SK-N-MC (cell line): ENCODE measurements at regions not wholly inside any gene's neighbourhood (a gene's known extent, or its start where the extent isn't known, plus 50 kb on each side); places are given as distances from the start of the nearest gene placed in this dataset.

Experiments
- DNase-seq: peaks from one replicate; pipeline ENCODE4 v3.0.0-alpha.2; 2011; ENCODE audit warnings: low read depth, low spot score
- H3K27ac ChIP-seq: fragments of 200-600 bp; sonication (generic); 2 replicates; pipeline ENCODE4 v1.5.1; 2016; ENCODE audit warnings: mixed run types
- H3K36me3 ChIP-seq: fragments of 200-600 bp; sonication (generic); 2 replicates; pipeline ENCODE4 v1.6.1; 2017; ENCODE audit warnings: antibody characterized with exemption, low read length, mixed read lengths; ENCODE audit not compliant: insufficient read depth
- H3K4me3 ChIP-seq: fragments of 200-600 bp; sonication (generic); 2 replicates; pipeline ENCODE4 v1.5.1; 2016
- H3K9ac ChIP-seq: fragments of 200-600 bp; sonication (generic); 2 replicates; pipeline ENCODE4 v1.8.0; 2017; ENCODE audit warnings: mixed run types, mixed read lengths; ENCODE audit not compliant: insufficient read length
- H3K9me3 ChIP-seq: fragments of 200-600 bp; sonication (generic); 2 replicates; pipeline ENCODE4 v1.6.1; 2017; ENCODE audit warnings: low read depth, mild to moderate bottlenecking, antibody characterized with exemption, low read length, moderate library complexity, mixed read lengths
- EZH2 ChIP-seq: fragments of 200-600 bp; sonication (generic); IDR thresholded peaks from one replicate; pipeline ENCODE4 v1.6.1; 2017; ENCODE audit warnings: antibody characterized with exemption
- FOXP2 ChIP-seq: optimal IDR thresholded peaks from 2 replicates; pipeline ENCODE3; 2011; ENCODE audit warnings: mild to moderate bottlenecking, moderate library complexity; ENCODE audit not compliant: insufficient read depth; ENCODE audit errors: extremely low read length, control extremely low read depth
- POLR2AphosphoS5 ChIP-seq: IDR thresholded peaks from 2 replicates; pipeline ENCODE4 v1.6.1; 2012; ENCODE audit warnings: mild to moderate bottlenecking, low read depth, low read length, borderline replicate concordance

DNA sequence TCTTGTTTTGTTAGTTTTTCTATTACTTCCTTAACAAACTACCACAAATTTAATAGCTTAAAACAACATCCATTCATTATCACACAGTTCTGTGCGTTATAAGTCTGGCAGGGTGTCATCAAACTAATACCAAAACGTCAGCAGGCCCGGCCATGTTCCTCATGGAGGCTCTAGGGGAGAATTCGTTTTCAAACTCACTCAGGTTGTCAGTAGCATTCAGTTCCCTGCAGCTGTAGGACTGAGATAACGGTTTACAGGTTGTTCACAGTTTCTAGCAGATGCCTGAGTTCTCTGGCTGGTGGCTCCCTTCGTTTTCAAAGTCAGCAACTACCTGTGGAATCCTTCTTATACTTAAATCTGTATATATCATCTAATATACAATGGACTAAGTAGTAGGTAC is 72.5 kb upstream of the PRSS16 start:
- Histone ChIP-seq H3K9me3 (no peaks in the 10 kb centered on the region), H3K36me3 (no peaks in the 10 kb centered on the region), H3K27ac (no peak overlapping the region), H3K4me3 (no peak overlapping the region), H3K9ac (no peak overlapping the region)
- no peak for TF ChIP-seq FOXP2
- no peak for DNase-seq

DNA sequence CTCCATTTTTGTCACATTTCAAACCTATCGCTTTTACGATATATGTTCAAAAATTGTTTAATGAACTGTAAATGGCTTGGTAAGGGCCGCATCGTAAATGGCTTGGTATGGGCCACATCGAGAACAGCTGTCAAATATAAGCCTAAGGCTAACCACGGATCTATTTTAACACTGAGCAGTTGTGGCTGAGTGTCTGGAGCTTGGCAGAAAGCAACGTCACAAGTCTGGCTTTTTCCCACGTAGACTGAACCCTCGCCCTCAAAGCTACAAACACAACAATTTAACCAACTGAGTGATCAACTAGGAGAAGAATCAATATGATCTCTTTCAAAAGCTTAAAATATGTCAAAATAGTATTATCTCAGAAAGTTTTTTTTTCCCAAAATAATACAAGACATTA is 71.4 kb upstream of the PRSS16 start:
- Histone ChIP-seq H3K27ac (0 out of 2 replicates have a peak overlapping the region, but pooled peaks have one; percentile 21), H3K9ac (no peak overlapping the region), H3K36me3 (no peaks in the 10 kb centered on the region), H3K9me3 (no peaks in the 10 kb centered on the region), H3K4me3 (peak overlapping the region; percentile 79)
- no peak for DNase-seq
- TF ChIP-seq POLR2AphosphoS5 (no peak), EZH2 (no peak), FOXP2 (no peak)

DNA sequence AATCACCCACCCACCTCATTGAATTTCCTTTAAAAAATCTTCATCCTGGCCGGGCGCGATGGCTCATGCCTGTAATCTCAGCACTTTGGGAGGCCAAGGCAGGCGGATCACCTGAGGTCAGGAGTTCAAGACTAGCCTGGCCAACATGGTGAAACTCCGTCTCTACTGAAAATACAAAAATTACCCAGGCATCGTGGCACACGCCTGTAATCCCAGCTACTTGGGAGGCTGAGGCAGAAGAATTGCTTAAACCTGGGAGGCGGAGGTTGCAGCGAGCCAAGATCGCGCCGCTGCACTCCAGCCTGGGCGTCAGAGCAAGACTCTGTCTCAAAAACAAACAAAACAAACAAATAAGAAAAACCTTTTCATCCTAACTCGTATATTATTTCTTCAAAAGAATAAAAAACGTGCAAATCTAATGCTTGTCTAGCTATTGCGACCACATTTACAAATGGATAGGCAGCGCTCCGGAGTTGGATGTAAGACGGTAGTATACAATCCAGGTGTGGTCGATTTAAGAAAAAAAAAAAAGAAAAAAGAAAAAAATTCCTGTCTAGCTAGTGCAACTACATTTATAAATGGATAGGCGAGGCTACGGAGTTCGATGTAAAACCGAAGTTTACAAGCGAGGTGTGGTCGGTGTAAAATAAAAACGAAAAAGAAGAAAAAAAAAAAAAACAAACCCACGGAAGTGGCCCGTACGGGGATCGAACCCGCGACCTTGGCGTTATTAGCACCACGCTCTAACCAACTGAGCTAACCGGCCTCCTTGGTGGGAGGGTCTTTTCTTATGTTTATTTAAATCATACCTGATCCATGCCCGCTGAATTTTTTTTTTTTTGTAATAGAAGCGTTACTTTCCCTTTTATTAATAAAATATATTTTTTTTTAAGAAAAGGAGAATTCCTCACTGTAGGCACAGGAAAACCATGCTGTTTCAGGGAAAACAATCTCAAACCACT is 70.7 kb upstream of the PRSS16 start:
- Histone ChIP-seq H3K36me3 (no peaks in the 10 kb centered on the region), H3K9me3 (no peaks in the 10 kb centered on the region), H3K4me3 (peak overlapping the region; percentile 79), H3K27ac (0 out of 2 replicates have a peak overlapping the region, but pooled peaks have one; percentile 44), H3K9ac (peak overlapping the region; percentile 80)
- no peak for DNase-seq
- TF ChIP-seq EZH2 (no peak), POLR2AphosphoS5 (no peak), FOXP2 (no peak)

DNA sequence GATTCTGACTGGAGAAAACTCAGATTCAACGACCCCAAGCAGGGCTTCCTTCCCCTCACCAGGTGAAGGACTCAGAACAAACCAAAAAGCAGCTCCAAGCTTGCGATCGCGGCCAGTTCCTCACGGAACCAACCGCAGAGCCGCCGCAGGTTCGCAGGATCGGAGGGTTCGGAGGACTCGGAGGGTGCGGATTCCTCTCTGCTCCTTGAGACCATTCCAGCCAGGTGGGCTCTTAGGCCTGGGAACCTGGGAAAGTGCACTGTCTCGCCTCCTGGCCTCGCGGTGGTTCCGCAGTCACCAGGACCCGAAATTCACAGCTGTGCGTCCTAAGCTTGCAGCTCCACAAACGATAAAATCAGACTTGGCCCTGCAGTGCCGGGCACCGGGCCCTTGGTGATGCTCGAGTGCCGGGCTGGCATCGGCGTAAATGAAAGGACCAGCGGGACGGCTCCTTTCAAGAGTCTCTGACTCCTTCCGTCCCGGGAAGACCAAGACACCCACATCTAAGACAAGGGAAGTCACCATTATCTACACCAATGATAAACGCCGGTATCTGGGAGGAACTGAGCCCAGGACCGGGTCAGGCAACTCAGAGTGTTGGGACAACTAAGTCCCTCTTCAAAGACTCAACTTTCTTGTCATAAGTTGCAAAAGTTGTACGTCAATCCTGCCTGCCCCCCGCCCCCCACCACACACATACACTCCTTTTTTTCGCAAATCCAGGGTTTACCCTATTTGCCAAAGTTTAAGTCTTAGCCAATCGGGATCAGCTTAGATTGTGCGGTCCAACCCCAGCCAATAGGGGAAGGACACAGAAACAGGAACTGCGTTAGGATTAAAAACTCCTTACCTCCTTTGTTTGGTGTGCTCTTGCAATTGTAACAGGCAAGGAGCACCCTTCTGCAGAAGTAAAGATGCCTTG is 69.8 kb upstream of the PRSS16 start:
- TF ChIP-seq EZH2 (no peak), POLR2AphosphoS5 (peak; percentile 86), FOXP2 (no peak)
- H3K27ac ChIP-seq = peak overlapping the region; percentile 51; the same call in 1 of the 2 replicates
- no peaks in the 10 kb centered on the region for H3K36me3 ChIP-seq
- no peaks in the 10 kb centered on the region for H3K9me3 ChIP-seq
- DNase-seq = no peak
- peak overlapping the region; percentile 79 for H3K4me3 ChIP-seq
- H3K9ac ChIP-seq = peak overlapping the region; percentile 75

DNA sequence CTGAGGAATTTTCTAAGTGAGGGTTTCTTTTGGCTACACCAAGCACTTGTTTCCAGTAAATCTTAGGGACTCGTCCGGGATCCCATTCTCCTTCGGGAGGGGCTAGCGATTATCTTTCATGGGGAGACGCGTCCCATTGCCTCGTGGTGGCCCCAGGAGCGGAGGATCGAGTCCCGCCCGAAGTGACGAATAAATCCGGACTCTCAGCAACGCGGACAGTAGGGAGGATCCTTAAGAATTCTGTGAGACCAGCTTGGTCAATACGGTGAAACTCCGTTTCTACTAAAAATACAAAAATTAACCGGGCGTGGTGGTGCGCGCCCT is 69.1 kb upstream of the PRSS16 start:
- DNase-seq = no peak
- TF ChIP-seq EZH2 = no peak
- no peak for TF ChIP-seq POLR2AphosphoS5
- no peak for TF ChIP-seq FOXP2
- H3K4me3 ChIP-seq = peak overlapping the region; percentile 79
- H3K27ac ChIP-seq = peak overlapping the region; percentile 51; the same call in 1 of the 2 replicates
- no peaks in the 10 kb centered on the region for H3K9me3 ChIP-seq
- H3K36me3 ChIP-seq = no peaks in the 10 kb centered on the region
- peak overlapping the region; percentile 75 for H3K9ac ChIP-seq

DNA sequence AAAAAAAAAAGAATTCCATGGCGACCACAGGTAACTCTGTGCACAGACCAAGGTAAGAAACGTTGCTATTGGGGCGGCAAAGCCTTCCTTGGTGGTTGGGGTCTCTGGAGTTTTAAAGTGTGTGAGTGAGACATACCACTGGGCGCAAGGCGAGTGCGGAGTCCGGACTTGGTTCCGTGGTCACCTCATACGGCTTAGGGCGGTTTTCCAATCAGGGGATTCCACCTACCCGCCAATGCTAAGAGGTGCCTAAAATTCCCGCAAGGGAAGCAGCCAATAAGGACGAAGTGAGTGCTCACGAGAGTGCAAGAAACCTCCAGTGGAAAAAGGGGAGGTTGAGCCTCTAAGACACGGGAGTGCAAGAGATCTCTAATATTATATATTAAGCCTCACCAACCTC is 68.6 kb upstream of the PRSS16 start:
- no peak overlapping the region for H3K27ac ChIP-seq
- H3K9ac ChIP-seq = no peak overlapping the region
- TF ChIP-seq EZH2 (no peak), POLR2AphosphoS5 (no peak)
- no peaks in the 10 kb centered on the region for H3K36me3 ChIP-seq
- no peak for DNase-seq
- no peak overlapping the region for H3K4me3 ChIP-seq
- H3K9me3 ChIP-seq = no peaks in the 10 kb centered on the region

DNA sequence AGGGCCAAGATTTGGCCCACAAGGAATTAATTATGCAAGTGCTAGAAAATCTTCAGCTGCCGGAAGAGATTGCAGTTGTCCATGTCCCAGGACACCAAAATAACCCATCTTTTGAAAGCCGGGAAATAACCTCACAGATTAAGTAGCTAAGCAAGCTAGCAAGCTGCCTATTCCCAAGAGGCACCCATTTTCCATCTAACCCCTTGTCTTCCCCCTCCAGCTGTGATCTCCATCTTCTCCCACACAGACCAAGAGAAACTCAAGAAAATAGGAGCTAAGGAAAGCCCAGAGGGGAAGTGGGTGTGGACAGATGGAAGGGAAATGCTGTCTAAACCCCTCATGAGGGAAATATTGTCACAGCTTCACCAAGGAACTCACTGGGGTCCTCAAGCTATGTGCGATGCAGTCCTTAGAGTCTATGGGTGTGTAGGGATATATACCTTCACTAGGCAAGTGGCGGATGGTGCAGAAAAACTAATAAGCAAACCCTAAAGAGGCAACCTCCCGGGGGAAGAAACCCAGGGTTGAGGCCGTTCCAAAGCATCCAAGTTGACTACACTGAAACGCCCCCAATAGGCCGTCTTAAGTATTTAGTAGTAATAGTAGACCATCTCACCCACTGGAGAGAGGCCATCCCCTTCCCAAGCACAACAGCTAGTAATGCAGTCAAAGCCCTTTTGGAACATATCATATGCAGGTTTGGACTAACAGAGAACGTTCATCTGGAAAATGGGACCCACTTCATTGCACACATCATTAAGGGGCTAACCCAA is 64.3 kb upstream of the PRSS16 start:
- Histone ChIP-seq H3K27ac (no peak overlapping the region), H3K36me3 (no peaks in the 10 kb centered on the region), H3K4me3 (no peak overlapping the region), H3K9me3 (no peaks in the 10 kb centered on the region), H3K9ac (no peak overlapping the region)
- DNase-seq = no peak
- TF ChIP-seq FOXP2 (no peak), POLR2AphosphoS5 (no peak), EZH2 (no peak)
